ENCODE measurements at regions not wholly inside any gene's neighbourhood (a gene's known extent, or its start where the extent isn't known, plus 50 kb on each side); places are given as distances from the start of the nearest gene placed in this dataset.
"Not testable (repeated sequence)": the region's sequence is repeated elsewhere in the genome, so short reads cannot be mapped to it uniquely, and the experiment has no call there.

DNA sequence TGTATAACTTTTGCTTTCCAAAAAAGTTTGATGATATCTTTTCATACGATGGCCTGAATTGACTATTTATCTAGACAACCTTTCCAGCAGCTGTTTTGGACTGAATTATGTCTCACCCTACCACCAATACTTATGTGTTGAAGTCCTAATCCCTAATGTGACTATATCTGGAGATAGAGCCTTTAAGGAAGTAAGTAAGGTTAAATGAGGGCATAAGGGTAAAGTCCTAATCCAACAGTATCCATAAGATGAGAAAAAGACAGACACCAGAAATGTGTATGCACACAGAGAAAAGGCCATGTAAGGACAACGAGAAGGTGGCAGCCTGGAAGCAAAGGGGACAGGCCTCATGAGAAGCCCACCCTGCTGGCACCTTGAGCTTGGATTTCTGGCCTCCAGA is 86.6 kb upstream of the PPARGC1A start:
- DNase-seq, result no peak

DNA sequence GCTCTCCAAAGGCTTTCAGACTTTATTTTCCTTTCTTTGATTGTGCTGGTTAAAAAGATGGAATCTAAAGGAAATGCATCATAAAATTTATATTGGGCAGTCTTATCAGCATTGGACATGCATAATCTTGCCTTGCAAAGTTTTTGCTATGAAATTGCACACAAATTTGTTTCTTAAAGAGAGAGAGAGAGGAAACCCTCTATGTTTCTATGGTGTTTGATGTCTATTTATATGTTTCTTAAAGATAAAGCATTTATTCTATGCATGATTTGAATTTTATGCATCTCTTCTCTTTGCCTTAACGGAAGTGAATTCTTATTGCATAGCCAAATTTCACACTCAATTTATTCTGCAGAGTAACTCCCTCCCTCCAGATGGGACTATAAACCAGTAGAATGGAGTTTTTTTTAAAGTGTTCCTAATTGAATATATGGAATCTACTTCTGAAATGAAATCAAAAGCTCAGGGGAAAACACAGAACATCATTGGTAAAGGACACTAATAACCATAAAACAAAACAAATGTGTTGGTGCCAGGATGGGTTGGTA is 83.5 kb upstream of the PPARGC1A start:
- DNase-seq, result no peak

DNA sequence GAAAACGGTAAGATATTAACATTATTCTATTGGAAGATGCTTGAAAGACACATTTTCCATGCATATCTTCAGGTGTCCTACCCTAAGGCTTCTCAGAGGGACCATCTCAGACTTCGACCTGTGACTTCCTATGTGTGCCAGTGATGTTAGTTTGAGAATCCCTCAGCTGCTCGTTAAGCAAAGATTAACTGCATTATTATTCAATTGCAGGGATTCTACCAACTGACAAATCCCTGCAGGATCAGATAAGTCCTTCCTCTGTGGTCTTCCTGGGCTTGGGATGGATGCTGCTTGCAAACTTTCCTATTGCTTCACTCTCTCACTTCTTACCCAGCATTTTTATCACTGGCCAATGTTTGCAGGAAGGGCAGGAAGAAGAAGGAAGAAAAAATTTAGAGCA is 83.0 kb upstream of the PPARGC1A start:
- no peak for DNase-seq

DNA sequence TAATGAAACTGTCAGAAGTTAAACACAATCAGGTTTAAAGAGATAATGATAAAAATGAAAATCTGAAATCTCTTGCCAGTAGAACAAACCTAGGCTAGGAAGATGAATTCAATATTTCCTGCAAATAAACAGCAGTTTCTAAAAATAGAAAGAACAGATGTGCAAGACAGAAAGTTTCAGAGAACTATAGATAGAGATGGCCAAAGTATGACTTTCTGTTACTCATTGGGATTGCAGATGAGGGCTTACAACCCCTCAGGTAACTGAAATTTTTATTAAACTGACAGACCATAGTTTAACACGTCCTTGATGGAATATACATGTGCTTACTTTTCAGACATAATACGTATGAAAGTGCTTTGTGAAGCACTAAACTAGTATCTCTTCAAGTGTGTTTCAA is 82.3 kb upstream of the PPARGC1A start:
- no peak for DNase-seq

DNA sequence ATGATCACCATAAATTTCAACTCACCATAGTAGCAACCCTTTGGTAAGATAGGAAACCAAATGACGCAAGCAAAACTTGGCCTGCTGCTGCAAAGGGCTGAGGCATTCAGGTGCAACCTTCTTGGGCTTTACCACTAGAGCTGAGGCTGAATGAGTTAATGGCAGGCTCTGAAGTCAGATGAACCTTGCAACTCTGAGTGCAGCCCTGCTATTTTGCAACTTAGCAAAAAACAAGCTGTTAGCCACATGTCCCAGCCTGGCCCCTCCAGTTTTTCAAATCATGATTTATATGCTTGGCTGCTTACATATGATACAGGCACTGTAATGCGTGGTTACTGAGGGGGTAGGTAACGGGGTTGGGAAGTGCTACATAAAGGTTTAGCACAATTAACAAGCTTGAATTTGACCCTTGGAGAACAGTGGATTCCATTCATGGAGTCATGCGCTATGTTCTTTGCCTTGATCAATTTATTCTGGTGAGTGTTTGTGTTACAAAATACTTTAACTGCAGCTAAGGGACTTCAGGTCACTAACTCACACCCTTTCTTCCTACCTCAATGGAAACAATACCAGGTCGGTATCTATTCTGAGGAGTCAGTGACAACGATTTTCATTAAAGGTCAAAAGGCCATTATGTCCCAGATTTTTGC is 80.5 kb upstream of the PPARGC1A start:
- DNase-seq, result no peak

DNA sequence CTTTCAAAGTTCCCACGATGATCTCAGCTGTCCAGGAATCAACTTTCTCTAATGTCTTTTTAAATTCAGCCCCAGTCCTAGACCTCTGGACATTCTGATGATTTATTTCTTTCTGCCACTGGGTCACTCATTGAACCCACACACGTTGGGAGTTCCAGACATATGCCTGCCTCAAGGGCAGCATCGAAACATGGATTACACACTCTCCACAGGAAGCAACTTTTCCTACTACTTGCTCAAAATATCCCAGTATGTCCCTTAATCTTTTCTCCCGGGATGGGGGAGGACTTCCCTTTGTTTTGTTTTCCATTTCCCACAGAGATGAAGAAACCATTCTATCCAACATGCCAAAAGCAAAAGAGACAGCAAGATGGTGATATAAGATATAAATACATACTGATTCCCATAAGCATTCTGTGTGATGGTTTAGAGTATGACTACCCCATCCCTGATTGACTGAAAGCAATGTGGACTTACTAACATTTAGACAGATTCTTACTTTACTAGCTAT is 79.8 kb upstream of the PPARGC1A start:
- no peak for DNase-seq

DNA sequence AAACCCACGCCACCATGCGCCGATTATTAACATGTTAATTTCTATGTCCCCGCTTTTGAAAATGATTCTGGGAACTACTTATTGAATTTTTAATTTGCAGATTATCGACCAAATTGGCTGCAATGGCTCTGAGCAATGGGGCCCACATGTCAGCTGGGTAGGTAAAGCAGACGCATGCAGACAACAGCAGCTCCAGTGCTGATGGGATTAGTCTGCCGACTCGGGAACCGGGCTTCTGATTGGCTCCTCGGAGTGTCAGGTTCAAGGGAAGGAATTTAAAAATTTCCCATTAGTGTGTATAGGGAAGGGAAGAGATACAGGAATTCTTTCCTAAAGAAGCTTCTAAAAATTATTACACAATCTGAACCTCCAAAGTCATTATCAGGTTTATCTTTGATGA is 77.4 kb upstream of the PPARGC1A start:
- DNase-seq, result no peak

DNA sequence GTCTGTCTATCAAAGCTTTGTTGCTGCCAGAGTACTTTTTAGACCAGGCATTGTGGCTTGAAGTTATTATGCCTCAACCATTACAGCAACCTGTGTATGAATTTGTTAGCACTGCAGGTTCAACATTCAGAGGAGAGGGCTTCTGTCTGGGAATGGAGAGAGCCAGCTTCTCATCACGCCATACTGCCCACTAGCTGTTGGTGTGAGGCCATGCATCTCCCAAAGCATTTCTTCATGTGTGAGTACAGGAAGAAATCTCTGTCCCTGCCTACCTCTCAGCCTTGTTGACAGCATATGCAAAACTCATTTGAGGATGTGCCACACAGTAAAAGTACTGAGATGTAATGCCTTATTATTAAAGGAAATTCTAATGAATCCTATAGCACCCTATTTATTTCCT is 76.9 kb upstream of the PPARGC1A start:
- no peak for DNase-seq

DNA sequence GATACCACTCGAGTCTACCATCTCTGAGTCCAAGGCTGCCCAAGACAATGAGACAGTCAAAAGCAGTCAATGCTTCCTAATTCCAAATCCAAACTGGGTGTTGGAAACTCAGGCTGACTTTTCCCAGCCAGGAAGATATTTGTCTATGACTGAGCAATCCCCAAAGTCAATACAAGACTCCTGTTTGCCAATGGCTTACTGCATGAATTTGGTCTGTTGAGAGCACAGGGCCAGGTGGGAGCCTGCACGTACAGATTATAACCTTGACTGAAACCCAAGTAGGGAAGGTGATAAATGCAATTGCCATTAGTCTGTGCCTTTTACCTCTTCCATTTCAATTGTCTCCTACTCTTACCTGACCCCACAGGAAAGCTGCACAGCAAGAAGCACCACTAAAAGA is 72.6 kb upstream of the PPARGC1A start:
- DNase-seq, result no peak

DNA sequence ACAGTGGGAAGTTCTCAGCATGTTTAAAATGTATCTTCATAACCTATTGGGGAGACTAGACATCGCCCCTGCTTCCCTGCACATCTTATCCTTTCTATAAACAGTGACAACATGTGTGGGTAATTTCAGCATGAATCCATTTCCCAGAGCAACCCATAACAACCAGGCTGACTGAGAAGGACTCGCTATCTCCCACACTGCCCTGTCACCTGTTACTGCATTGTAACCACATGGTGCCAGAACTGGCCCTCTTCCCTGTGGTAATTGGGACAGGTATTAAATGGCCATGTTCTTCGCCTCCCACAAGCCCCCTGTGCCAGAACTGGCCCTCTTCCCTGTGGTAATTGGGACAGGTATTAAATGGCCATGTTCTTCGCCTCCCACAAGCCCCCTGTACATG is 71.5 kb upstream of the PPARGC1A start:
- not testable (repeated sequence) for DNase-seq

DNA sequence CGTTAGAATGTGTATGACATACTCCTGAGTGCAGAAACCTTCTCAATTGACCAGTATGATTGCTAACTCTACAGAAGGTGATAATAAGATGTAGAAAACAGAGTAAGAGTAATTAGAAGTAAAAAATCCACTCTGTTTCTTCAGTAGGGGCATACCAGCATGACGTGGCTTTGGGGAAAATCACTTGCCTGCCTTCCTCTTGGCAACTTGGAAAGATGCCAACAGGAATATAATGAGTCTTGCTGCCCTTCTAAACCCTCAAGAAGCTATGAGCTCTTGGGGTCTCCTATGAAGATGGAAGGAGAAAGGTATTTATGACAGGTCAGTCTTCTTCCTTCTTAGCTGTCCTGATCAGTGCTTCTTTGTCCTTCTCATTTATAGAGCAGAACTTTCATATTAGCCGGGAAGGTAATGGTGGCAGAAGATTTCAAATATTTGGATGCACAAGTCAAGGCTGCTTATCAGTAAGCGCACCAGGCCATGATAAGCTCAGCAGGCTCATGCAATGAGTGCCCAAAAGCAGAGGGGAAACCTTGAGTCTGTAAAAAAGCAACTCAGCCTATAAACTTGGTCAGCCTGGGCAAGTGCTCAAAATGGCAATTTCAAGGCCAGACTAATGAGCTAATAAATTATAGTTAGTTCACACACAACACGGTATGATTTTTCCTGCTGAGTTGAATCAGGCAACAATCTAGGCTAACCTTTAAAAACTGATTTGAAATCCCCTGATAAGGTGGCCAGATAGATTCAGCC is 69.7 kb upstream of the PPARGC1A start:
- DNase-seq, result no peak

DNA sequence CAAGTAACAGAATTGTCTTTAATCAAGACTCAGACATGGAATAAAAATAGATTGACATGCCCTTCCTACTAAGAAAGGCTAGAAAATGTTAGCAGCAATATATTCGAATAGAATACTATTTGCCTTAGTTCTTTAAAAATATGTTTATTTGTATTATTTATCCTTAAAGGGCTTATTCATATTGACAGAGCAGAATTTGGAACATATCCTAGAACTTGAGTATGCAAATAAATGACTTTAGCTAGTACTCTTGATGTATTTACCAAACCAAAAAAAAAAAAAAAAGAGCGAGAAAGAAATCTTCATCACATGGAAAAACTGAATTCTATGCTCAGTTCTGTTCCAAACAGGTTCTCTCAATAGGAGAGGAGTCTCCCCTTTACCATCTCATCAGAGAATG is 68.9 kb upstream of the PPARGC1A start:
- DNase-seq, result no peak

DNA sequence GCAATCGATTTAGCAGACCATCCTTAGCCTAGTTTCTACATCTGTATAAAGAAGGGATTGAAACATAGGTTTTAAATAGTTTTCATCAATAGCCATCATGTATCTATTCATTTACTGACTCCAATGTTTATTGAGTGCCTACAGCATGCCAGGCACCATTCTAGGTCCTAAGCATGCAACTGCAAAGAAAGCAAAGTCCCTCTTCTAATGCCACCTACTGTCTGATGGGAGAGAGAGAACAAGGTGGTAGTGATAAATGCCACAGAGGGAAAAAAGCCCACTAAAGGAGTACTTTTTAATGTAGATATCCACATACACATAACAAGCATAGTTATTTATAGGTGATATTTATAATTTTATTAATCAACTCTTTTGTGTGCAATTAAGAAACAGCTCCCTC is 67.6 kb upstream of the PPARGC1A start:
- no peak for DNase-seq

DNA sequence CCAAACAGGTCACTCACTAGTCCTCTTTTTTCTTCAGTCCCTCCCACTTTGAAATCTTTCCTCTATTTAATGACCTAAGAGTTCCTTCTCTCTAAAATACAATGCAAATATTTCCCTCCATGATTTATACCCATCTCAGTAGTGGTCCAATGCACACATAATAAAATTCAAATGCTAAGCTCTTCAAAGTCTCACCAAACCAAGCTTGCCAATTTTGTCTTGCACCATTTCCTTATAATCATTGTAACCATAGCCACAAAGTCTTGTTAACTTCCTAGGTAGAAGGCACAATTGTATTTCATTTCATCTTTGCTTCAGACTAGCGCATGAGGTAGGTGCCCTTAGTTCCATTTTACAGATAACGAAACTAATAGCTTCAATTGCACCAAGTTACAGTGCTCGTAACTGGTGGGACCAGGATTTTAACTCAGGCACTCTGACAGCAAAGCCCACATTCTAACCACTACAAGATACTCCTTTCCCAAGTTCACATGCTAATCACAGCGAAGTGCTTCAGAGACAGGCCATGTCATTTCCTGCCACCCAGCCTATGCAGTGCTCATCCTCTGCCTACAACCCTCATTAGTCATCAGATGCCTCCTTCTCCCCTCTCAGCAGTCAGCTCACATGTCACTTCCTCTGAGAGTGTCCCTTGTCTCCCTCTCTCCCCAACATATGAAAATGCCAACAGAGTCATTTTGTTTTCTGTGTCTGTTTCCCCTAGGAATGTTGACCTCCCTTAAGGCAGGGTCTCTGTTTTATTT is 66.9 kb upstream of the PPARGC1A start:
- DNase-seq, result no peak

DNA sequence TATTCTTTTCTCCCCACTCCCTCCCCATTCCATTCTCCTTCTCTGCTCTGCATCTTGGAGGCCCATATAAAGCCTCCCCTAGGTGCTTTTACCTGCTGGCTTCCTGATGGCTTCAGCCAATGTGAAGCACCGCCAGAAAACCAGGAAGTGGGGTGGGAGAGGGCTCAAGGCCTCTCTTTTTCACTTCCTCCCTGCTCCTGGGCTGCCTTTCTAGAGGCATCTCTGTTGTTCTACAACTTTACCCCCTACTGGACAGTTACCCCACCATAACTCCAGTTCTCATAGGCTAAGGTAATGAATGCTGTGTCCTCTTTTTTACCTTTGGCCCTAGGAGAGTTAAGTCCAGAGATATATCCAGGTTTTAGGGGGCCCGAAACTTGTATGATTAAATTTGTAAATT is 62.4 kb upstream of the PPARGC1A start:
- DNase-seq, result no peak

DNA sequence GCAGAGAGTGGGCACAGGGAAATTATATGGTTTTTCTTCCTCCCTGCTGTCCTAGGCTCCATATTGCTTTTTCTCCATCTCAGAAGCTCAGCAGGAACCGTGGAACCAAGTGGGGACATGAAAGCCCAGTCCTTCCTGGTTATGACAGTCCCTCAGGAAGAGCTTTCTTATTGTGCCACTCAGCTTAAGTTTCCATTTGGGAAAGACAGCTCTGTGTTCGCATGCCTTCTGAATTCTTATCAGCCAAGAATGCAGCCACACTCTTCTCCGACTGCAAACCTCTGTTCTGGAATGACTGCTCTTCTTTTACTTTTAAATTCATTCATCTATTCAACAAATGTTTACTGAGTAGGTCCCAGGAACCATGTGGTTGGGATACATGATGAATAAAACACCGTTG is 58.0 kb upstream of the PPARGC1A start:
- DNase-seq, result no peak

DNA sequence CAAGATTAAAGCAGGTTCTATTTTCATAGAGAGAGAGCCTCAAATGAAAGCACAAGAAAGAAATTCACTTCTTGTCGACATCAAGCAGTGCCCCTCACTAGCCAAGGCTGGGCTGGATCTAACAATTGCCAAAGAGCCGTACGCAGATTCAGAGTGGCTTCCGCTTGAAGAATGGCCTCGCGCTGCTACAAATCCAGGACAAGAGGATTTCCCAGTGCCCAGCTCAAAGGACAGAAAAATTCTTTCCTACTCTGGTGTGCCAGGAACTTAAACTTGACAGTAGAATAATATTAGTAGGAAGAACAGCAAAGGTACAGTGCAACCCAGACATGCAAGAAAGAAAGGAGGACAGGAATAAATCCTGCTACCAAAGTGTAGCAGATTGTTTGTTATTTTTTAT is 56.5 kb upstream of the PPARGC1A start:
- no peak for DNase-seq

DNA sequence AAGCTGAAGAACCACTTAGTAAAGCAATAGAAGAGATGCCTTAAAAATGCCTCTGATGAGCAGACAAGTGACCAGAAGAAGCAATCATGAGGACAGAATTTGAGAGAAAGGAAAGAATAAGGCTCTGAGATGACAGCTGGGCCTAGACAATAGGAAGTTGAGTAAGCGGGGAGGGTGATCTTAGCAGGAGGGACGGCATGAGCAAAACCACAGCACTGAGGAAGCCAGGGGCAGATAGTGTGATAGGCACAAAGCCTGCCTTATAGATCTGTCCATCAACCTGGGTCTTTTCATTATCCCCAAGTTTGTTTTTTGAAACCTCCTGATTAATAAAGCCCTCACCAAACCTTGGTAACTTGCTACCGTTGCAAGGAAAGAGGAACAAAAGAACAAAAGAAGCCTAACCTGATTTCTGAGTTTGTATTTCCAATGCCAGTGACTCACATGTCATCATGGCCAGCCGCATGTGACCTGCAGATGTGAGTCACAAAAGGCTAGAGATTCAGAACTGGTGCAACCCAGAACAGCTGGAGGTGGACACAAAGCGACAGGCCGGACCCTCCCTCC is 55.7 kb upstream of the PPARGC1A start:
- DNase-seq, result no peak

DNA sequence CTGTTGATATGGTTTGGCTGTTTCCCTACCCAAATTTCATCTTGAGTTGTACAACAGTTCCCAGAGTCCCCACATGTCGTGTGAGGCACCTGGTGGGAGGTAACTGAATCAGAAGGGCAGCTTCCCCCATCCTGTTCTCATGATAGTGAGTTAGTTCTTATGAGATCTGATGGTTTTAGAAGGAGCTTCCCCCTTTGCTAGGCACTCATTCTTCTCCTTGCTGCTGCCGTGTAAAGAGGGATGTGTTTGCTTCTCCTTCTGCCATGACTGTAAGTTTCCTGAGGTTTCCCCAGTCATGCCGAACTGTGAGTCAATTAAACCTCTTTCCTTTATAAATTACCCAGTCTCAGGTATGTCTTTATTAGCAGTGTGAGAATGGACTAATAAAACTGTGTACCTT is 54.7 kb upstream of the PPARGC1A start:
- not testable (repeated sequence) for DNase-seq

DNA sequence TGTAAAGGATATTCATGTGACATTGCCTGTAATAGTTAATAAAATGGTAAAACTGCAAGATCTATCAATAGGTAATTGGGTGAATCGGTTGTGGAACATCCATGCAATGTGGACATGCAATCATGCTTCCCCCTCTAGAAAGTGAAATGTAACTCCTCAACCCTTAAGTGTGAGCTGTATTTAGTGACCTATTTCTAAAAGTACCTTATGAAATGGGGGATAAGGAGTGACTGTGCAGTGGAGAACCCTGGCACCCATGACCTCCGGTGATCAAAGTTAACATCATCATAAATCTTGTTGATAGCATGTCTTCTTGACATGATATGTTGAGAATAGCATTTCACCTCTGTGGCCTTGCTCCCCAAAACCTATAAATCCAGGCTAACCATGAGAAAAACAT is 53.6 kb upstream of the PPARGC1A start:
- no peak for DNase-seq

DNA sequence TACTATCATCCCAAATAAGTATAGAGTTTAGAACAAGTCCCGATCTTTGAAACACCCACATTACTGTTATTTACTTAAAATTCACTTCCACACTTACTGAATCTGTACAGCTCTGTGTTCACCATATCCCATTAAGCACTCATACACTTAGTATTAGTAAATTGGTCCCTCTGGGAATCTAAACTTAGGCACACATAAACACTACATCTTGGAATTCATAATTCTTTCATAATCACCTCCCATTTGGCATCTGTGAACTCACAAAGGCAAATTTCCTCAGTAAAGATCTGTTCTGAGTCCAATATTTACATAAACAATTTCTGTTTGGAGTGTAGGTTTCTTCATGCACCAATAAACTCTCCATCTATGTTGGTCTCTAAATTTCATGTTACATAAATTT is 52.6 kb upstream of the PPARGC1A start:
- no peak for DNase-seq

Measured in stimulated activated CD4-positive, alpha-beta T cell treated with anti-CD3 and anti-CD28 coated beads, Interleukin-15, amount 100 ng/mL, for 24 hours (primary cell).